OCI-LY3 (cell line): ENCODE measurements at regions not wholly inside any gene's neighbourhood (a gene's known extent, or its start where the extent isn't known, plus 50 kb on each side); places are given as distances from the start of the nearest gene placed in this dataset.

ENCODE experiments used
- EZH2phosphoT487 ChIP-seq: fragments of 200-600 bp; shearing (Covaris generic); IDR thresholded peaks from 2 replicates; pipeline ENCODE4 v1.6.1; 2018; ENCODE audit warnings: antibody characterized with exemption, mixed run types, low read depth
- TF ChIP-seq, protein P1 (sequence below): fragments of 200-600, 300-600 bp; sonication (generic); IDR thresholded peaks from 2 replicates; pipeline ENCODE4 v1.5.1; 2014; ENCODE audit warnings: antibody characterized with exemption, low read length, low read depth

GRCh38 chr2:52717836-52718235 lies 1049.8 kb upstream of the CHAC2 start:
- TF ChIP-seq, protein P1, sequence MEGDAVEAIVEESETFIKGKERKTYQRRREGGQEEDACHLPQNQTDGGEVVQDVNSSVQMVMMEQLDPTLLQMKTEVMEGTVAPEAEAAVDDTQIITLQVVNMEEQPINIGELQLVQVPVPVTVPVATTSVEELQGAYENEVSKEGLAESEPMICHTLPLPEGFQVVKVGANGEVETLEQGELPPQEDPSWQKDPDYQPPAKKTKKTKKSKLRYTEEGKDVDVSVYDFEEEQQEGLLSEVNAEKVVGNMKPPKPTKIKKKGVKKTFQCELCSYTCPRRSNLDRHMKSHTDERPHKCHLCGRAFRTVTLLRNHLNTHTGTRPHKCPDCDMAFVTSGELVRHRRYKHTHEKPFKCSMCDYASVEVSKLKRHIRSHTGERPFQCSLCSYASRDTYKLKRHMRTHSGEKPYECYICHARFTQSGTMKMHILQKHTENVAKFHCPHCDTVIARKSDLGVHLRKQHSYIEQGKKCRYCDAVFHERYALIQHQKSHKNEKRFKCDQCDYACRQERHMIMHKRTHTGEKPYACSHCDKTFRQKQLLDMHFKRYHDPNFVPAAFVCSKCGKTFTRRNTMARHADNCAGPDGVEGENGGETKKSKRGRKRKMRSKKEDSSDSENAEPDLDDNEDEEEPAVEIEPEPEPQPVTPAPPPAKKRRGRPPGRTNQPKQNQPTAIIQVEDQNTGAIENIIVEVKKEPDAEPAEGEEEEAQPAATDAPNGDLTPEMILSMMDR, result no peak
- no peak for TF ChIP-seq EZH2phosphoT487
